ENCODE measurements at regions not wholly inside any gene's neighbourhood (a gene's known extent, or its start where the extent isn't known, plus 50 kb on each side); places are given as distances from the start of the nearest gene placed in this dataset.

DNA sequence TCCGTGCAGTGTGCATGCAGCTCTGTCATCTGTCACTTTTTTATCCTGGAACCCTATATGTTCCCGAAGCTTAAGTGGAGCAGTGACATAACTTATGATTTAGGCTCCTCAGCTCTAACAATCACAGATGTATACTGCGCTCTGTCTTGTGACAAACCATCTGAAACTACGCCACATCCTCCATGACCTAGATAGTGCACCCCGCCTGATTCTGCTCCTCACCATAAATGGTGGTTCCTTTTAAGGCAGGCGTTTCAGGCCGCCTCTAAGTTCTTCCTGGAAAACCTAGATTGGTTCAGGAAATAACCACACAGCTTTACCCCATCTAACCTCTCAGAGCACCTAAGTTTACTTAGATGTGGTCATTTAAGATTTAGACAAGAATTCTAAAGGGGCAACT, 372.0 kb downstream of the CDH10 start:
- DNase-seq, result peak; percentile 12

DNA sequence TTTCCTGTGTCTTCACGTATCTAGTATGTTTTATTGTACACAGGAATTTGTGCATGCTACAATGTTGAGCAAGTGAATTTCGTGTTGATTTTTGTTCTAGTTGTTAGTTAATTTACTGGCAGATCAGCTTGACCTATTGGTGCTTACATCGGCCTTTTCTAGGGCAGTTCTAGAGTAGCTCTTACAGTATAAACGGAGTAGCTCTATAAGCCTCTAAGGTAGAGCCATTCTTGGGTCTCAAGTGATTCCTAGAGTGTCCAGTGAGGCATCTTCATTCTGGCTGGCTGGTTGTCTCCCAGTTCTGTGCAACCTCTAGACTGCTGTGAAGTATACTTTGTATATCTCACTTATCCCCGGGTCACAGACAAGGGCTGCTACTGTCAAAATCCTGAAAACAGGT, 364.6 kb downstream of the CDH10 start:
- DNase-seq, result no peak

DNA sequence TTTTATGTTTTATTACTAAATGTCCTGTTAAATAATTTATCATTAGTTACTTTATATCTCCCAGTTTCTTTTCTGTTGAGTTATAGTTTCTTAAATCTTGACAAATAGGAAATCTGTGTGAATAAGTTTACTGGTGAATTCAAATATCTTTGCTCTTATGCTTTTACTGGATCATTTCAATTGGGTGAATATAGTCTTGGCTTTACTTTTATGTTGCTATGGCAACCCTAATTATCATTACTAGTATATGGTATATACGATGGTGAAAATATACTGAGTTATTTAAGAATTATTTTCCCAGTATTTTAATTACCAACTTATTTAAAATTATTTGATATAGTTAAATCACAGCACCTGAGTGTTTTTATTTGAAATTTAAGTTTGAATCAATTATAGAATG, 363.0 kb downstream of the CDH10 start:
- DNase-seq, result no peak

GRCh38 chr5:24289582-24290335, 355.0 kb downstream of the CDH10 start:
- DNase-seq, result no peak

- no peak for DNase-seq
Measured at GRCh38 chr5:24290536-24290935, 354.2 kb downstream of the CDH10 start.

GRCh38 chr5:24291916-24292315, 352.9 kb downstream of the CDH10 start:
- no peak for DNase-seq

DNA sequence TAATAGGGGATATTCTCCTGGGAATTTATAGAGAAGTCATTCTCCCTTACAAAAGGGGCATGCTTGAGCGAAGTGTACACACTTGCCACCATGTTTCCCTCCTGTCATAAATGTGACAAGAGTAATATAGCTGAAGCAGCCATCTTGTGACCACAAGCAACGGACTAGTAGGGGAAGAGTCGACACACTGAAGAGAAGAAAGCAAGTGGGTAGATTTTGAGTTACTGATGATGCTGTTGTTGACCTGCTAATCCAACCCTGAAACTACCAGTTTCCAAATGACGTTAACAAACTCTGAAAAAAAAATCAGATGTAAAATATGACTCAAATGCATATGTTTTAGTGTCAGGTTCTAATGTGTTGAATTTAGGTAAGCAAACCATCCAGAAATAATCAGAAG, 350.4 kb downstream of the CDH10 start:
- no peak for DNase-seq

GRCh38 chr5:24314106-24314505, 330.7 kb downstream of the CDH10 start:
- no peak for DNase-seq

- no peak for DNase-seq
Measured at GRCh38 chr5:24320643-24321042, 324.1 kb downstream of the CDH10 start.

DNA sequence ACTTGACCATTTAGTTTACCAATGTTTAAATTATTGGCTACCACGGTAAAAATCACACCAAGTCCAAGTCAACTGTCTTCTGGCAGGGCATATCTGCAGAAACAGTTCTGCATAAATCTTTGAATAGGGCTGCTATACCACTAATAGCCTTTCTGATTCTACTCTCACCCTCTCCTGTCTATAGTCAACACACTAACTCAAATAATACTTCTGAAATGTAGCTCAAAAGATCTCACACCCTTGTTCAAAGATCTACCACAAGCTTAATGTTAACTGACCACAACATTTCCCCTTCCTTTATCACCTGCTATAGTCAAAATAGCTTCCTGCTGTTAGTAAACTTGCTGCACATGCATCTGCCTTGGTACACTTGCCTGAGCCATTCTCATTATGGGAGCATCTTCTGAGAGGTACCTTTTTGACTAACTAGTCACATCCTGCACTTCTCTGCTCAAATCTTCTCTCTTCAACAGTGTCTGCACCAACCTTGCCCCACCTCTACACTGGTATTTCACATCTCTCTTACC, 319.4 kb downstream of the CDH10 start:
- DNase-seq, result no peak

- DNase-seq, result no peak
Measured at GRCh38 chr5:24331531-24331930, 313.2 kb downstream of the CDH10 start.

GRCh38 chr5:24347158-24347557, 297.6 kb downstream of the CDH10 start:
- no peak for DNase-seq

- DNase-seq, result no peak
Measured at GRCh38 chr5:24351285-24351684, 293.5 kb downstream of the CDH10 start.

DNA sequence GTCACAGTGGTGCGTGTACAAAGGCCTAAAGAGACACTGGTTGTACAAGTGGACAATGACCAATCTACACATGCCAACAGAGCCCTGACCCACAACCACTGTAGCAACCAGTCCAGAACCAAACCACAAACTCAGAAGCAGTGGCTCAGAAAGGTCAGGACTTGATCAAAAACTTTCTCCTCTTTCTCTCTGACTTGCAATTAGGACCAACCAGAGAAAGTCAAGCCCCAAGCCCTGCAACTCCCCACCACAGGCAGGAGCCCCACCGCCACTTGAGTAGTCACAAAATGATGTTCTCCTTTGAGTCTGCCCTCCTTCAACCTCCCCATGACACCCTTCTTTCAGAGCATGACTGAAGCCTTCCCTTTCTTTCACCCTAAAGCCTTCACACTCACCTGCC, 291.8 kb downstream of the CDH10 start:
- no peak for DNase-seq

GRCh38 chr5:24353611-24354010, 291.2 kb downstream of the CDH10 start:
- no peak for DNase-seq

GRCh38 chr5:24363789-24364481, 280.8 kb downstream of the CDH10 start:
- DNase-seq, result no peak

GRCh38 chr5:24364711-24365110, 280.1 kb downstream of the CDH10 start:
- no peak for DNase-seq

DNA sequence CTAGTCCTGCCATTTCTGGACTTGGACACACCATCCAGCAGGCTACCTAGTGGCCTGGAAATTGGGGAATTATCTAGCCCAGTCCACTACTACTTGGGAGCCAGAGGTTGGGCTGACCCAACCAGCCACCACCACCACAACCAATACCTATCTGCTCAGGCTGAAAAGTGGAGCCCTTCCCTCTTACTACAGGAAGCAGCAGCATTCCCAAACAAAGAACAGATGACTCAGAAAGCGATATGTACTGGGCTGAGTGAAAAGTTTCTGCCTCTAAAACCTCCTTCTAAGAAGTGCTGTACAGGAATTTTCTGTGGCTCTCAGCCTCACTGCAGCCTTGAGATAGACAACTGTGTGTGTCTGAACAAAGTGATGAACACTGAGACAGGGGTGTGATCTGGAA, 279.4 kb downstream of the CDH10 start:
- DNase-seq, result no peak

DNA sequence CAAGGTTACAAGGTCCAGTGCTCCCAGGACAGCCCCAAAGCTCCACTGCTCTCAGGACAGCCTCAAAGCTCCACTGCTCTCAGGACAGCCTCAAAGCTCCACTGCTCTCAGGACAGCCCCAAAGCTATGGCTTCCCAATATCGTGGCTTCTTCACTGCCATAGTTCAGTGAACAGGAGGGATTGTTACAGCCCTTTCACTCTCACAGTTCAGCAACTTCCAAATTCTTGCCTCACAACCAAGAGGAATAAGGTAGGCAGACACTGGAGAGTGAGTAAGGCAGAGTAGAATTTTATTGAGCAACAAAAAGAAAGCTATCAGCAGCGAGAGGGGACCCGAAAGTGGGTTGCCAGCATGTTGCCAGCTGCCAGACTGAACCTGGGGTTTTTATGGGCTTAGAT, 277.6 kb downstream of the CDH10 start:
- no peak for DNase-seq

- no peak for DNase-seq
Measured at GRCh38 chr5:24368115-24368514, 276.7 kb downstream of the CDH10 start.

GRCh38 chr5:24376210-24376609, 268.6 kb downstream of the CDH10 start:
- DNase-seq, result no peak

DNA sequence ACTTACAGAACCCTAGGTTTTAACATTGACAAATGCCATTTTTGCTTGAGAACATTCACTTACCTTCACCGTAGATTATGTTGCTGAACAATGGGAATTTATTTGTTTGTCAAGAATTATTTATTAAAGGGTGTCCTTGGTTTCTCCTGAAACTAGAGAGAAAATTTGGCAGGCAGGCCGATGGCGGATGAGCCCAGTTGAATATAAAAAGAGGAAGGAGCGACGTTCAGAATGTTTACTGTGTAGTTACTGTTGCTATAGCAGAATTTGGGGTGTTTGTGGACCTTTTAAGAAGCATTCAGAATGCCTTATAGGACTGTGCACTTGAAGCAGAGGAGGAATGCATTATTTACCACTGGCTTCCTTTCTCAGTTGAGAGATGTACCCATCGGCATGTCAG, 268.2 kb downstream of the CDH10 start:
- no peak for DNase-seq

- DNase-seq, result no peak
Measured at GRCh38 chr5:24381861-24382489, 262.8 kb downstream of the CDH10 start.

DNA sequence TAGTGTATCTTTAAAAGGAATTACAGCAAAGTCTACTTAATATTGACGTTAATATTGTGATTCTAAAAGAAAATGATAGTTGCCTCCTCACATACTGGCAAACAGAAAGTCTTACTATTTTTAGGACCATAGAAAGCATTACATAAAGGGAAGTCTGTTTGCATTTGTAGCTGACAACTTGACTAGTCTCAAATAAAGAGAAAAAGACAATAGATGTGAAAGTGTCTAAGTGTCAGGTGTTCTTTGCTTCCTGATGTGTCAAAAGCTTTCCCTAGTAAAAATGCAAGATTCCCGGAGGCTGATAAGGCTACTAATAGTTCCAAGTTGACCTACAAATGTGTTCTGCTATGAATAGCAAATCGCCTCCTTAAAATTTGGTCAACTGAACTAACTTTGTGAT, 259.7 kb downstream of the CDH10 start:
- DNase-seq, result no peak
